ENCODE measurements at regions not wholly inside any gene's neighbourhood (a gene's known extent, or its start where the extent isn't known, plus 50 kb on each side); places are given as distances from the start of the nearest gene placed in this dataset.

DNA sequence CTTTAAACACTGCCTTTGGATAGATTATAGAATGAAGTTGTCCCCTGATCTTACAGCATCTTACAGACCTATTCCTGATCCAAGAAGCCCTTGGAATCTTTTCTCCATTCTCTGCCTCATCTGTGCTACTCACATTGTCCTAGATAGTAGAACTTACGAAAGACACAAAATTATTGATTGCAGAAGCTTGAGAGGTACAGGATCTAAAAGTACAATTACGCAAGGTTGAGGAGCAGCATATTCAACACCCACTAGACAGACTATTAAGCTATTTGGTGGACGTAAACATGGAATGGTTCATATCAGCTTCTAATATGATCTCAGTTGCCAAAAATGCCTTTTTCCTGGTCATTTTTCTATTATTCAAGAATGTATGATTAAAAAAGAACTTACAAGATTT is 90.5 kb upstream of the SEM1 start:
- H4K5ac ChIP-seq (ENCODE audit: low read depth, low read length), result no peak overlapping the region
- no peak overlapping the region for H2AK9ac ChIP-seq (replicated peaks; ENCODE audit: low read depth, low read length, poor library complexity)
- H3K9me1 ChIP-seq (ENCODE audit: insufficient read depth, low read length), result no peaks in the 10 kb centered on the region
- dilution Hi-C loops (cut with HindIII; ENCODE audit: low sequenced_read_pairs, unreplicated experiment), result no loop called here
- H3K18ac ChIP-seq (ENCODE audit: low read depth, low read length), result no peak overlapping the region
- intact Hi-C loops (cut with micrococcal nuclease), result no loop called here
- no peak overlapping the region for H3K23ac ChIP-seq (ENCODE audit: low read depth, low read length)
- H3K27ac ChIP-seq (ENCODE audit: insufficient read depth, low read length), result no peak overlapping the region
- no peak overlapping the region for H3K4ac ChIP-seq (ENCODE audit: low read depth, low read length)
- H2BK120ac ChIP-seq (ENCODE audit: low read depth, low read length), result no peak overlapping the region
- TF ChIP-seq MAZ (IDR thresholded peaks at IDR 0.05; ENCODE audit: borderline replicate concordance, low read depth, low read length) (no peak), BHLHE40 (IDR thresholded peaks at IDR 0.05; ENCODE audit: low read depth, low read length) (no peak), FOS (IDR thresholded peaks at IDR 0.05; ENCODE audit: low read depth, low read length) (no peak), MXI1 (IDR thresholded peaks at IDR 0.05; ENCODE audit: borderline replicate concordance, low read depth, low read length) (no peak), CEBPB (IDR thresholded peaks at IDR 0.05; ENCODE audit: low read depth, low read length) (no peak), SMC3 (IDR thresholded peaks at IDR 0.05; ENCODE audit: low read depth, low read length) (no peak), CHD1 (IDR thresholded peaks at IDR 0.05; ENCODE audit: low read depth, low read length) (no peak), RFX5 (IDR thresholded peaks at IDR 0.05; ENCODE audit: low read depth, low read length) (no peak), POLR2A (IDR thresholded peaks at IDR 0.05; ENCODE audit: low read depth, low read length) (no peak), RAD21 (IDR thresholded peaks at IDR 0.05; ENCODE audit: low read length) (no peak)
- TF ChIP-seq, protein P1, sequence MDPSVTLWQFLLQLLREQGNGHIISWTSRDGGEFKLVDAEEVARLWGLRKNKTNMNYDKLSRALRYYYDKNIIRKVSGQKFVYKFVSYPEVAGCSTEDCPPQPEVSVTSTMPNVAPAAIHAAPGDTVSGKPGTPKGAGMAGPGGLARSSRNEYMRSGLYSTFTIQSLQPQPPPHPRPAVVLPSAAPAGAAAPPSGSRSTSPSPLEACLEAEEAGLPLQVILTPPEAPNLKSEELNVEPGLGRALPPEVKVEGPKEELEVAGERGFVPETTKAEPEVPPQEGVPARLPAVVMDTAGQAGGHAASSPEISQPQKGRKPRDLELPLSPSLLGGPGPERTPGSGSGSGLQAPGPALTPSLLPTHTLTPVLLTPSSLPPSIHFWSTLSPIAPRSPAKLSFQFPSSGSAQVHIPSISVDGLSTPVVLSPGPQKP (IDR thresholded peaks at IDR 0.05; ENCODE audit: borderline replicate concordance, low read depth, low read length), result no peak
- TF ChIP-seq, protein P2, sequence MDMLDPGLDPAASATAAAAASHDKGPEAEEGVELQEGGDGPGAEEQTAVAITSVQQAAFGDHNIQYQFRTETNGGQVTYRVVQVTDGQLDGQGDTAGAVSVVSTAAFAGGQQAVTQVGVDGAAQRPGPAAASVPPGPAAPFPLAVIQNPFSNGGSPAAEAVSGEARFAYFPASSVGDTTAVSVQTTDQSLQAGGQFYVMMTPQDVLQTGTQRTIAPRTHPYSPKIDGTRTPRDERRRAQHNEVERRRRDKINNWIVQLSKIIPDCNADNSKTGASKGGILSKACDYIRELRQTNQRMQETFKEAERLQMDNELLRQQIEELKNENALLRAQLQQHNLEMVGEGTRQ (IDR thresholded peaks at IDR 0.05; ENCODE audit: low read depth, low read length), result no peak
- TF ChIP-seq, protein P3, sequence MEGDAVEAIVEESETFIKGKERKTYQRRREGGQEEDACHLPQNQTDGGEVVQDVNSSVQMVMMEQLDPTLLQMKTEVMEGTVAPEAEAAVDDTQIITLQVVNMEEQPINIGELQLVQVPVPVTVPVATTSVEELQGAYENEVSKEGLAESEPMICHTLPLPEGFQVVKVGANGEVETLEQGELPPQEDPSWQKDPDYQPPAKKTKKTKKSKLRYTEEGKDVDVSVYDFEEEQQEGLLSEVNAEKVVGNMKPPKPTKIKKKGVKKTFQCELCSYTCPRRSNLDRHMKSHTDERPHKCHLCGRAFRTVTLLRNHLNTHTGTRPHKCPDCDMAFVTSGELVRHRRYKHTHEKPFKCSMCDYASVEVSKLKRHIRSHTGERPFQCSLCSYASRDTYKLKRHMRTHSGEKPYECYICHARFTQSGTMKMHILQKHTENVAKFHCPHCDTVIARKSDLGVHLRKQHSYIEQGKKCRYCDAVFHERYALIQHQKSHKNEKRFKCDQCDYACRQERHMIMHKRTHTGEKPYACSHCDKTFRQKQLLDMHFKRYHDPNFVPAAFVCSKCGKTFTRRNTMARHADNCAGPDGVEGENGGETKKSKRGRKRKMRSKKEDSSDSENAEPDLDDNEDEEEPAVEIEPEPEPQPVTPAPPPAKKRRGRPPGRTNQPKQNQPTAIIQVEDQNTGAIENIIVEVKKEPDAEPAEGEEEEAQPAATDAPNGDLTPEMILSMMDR (conservative IDR thresholded peaks at IDR 0.05; ENCODE audit: low read depth, low read length), result no peak
- H3K9ac ChIP-seq (ENCODE audit: low read depth, low read length), result no peak overlapping the region
- no peaks in the 10 kb centered on the region for H3K27me3 ChIP-seq (ENCODE audit: control insufficient read depth, insufficient read depth, low read length)
- ChIA-PET CTCF (no interaction called here), POLR2A (ENCODE audit: unreplicated experiment) (no interaction called here)
- no peak overlapping the region for H2AK5ac ChIP-seq (ENCODE audit: low read depth, low read length)
- H3K4me3 ChIP-seq (ENCODE audit: insufficient read depth, low read depth, low read length), result no peak overlapping the region
- no peak overlapping the region for H4K8ac ChIP-seq (ENCODE audit: low read depth in 2 of 2, low read length in 2 of 2)
- H3K36me3 ChIP-seq (ENCODE audit: control insufficient read depth, insufficient read depth, low read length), result no peaks in the 10 kb centered on the region
- H3K4me1 ChIP-seq (ENCODE audit: control insufficient read depth, insufficient read depth, low read length), result no peaks in the 10 kb centered on the region
- WGBS, 2 experiments (ENCODE audit: extremely low coverage in 2 of 2, insufficient read length in 1 of 2), result no CpG with 5 or more reads among the region's 3 CpGs
- H3K79me1 ChIP-seq (ENCODE audit: low read depth in 1 of 2, low read length in 2 of 2), result no peaks in the 10 kb centered on the region
- H3K4me2 ChIP-seq (ENCODE audit: low read depth, low read length), result no peak overlapping the region
- H4K20me1 ChIP-seq (ENCODE audit: insufficient read depth, low read length), result no peaks in the 10 kb centered on the region
- no peak overlapping the region for H4K91ac ChIP-seq (ENCODE audit: insufficient read depth, low read depth, low read length)
- no peak overlapping the region for H3K56ac ChIP-seq (ENCODE audit: extremely low read depth, insufficient read depth, low read length)
- no peak overlapping the region for H3K14ac ChIP-seq (replicated peaks; ENCODE audit: low read depth, low read length)
- H2BK5ac ChIP-seq (ENCODE audit: low read depth, low read length, poor library complexity, severe bottlenecking), result no peak overlapping the region
- BruUV-seq (replicated peaks), result no TSS peak
- no peak for DNase-seq
- H3K9me3 ChIP-seq (ENCODE audit: control insufficient read depth, insufficient read depth, low read length), result peaks cover 2% of the 10 kb centered on the region; the same call in 1 of the 2 replicates
- no peak overlapping the region for H2BK15ac ChIP-seq (ENCODE audit: low read depth, low read length)
- H2AFZ ChIP-seq (replicated peaks; ENCODE audit: low read length, poor library complexity), result no peak overlapping the region
- no peak for ATAC-seq (ENCODE audit: low read depth)
- in situ Hi-C loops (cut with MboI; ENCODE audit: low sequenced_read_pairs), result no loop called here
- no peak overlapping the region for H2BK20ac ChIP-seq (ENCODE audit: low read depth, low read length)
